ENCODE measurements at regions not wholly inside any gene's neighbourhood (a gene's known extent, or its start where the extent isn't known, plus 50 kb on each side); places are given as distances from the start of the nearest gene placed in this dataset.
"Not testable (repeated sequence)": the region's sequence is repeated elsewhere in the genome, so short reads cannot be mapped to it uniquely, and the experiment has no call there.

- Mint-ChIP-seq H3K36me3 (ENCODE audit: insufficient read depth, unreplicated experiment) (no peaks in the 10 kb centered on the region), H3K4me3 (ENCODE audit: low read depth, unreplicated experiment) (no peak overlapping the region), H3K27me3 (ENCODE audit: unreplicated experiment) (no peaks in the 10 kb centered on the region), H3K9me3 (ENCODE audit: low read depth, unreplicated experiment) (no peaks in the 10 kb centered on the region), H3K4me1 (ENCODE audit: low read depth, unreplicated experiment) (peaks cover 33% of the 10 kb centered on the region), H3K27ac (ENCODE audit: unreplicated experiment) (no peak overlapping the region)
- intact Hi-C loops (cut with micrococcal nuclease; ENCODE audit: unreplicated experiment): loop anchor here (10.0 kb wide), 1 partner anchor 599 kb away; no protein-coding TSS in a partner anchor
- TF ChIP-seq CTCF (IDR thresholded peaks at IDR 0.05; ENCODE audit: unreplicated experiment): no peak
- CTCF ChIA-PET: no interaction called here
- no TSS peak for BruUV-seq (replicated peaks)
- no peak for DNase-seq
Observed at GRCh38 chr4:124933521-124933920, 221.0 kb upstream of the ANKRD50 start.

GRCh38 chr4:124932447-124932846, 219.9 kb upstream of the ANKRD50 start:
- Mint-ChIP-seq H3K27ac (ENCODE audit: unreplicated experiment) (no peak overlapping the region), H3K27me3 (ENCODE audit: unreplicated experiment) (no peaks in the 10 kb centered on the region), H3K4me1 (ENCODE audit: low read depth, unreplicated experiment) (peaks cover 22% of the 10 kb centered on the region), H3K36me3 (ENCODE audit: insufficient read depth, unreplicated experiment) (no peaks in the 10 kb centered on the region), H3K9me3 (ENCODE audit: low read depth, unreplicated experiment) (no peaks in the 10 kb centered on the region), H3K4me3 (ENCODE audit: low read depth, unreplicated experiment) (no peak overlapping the region)
- intact Hi-C loops (cut with micrococcal nuclease; ENCODE audit: unreplicated experiment): loop anchor here (10.0 kb wide), 1 partner anchor 598 kb away; no protein-coding TSS in a partner anchor
- CTCF ChIA-PET: no interaction called here
- no peak for DNase-seq
- no peak for TF ChIP-seq CTCF (IDR thresholded peaks at IDR 0.05; ENCODE audit: unreplicated experiment)
- BruUV-seq (replicated peaks): no TSS peak

GRCh38 chr4:124931050-124931449, 218.5 kb upstream of the ANKRD50 start:
- intact Hi-C loops (cut with micrococcal nuclease; ENCODE audit: unreplicated experiment): loop anchor here (10.0 kb wide), 1 partner anchor 596 kb away; no protein-coding TSS in a partner anchor
- Mint-ChIP-seq H3K9me3 (ENCODE audit: low read depth, unreplicated experiment) (no peaks in the 10 kb centered on the region), H3K27me3 (ENCODE audit: unreplicated experiment) (no peaks in the 10 kb centered on the region), H3K4me3 (ENCODE audit: low read depth, unreplicated experiment) (no peak overlapping the region), H3K4me1 (ENCODE audit: low read depth, unreplicated experiment) (peaks cover 8% of the 10 kb centered on the region), H3K27ac (ENCODE audit: unreplicated experiment) (no peak overlapping the region), H3K36me3 (ENCODE audit: insufficient read depth, unreplicated experiment) (no peaks in the 10 kb centered on the region)
- BruUV-seq (replicated peaks): no TSS peak
- CTCF ChIA-PET: no interaction called here
- no peak for TF ChIP-seq CTCF (IDR thresholded peaks at IDR 0.05; ENCODE audit: unreplicated experiment)
- no peak for DNase-seq

GRCh38 chr4:124922748-124923147, 210.2 kb upstream of the ANKRD50 start:
- BruUV-seq (replicated peaks); H3K27ac Mint-ChIP-seq (ENCODE audit: unreplicated experiment); H3K36me3 Mint-ChIP-seq (ENCODE audit: insufficient read depth, unreplicated experiment); intact Hi-C loops (cut with micrococcal nuclease; ENCODE audit: unreplicated experiment); H3K4me3 Mint-ChIP-seq (ENCODE audit: low read depth, unreplicated experiment); H3K4me1 Mint-ChIP-seq (ENCODE audit: low read depth, unreplicated experiment); H3K9me3 Mint-ChIP-seq (ENCODE audit: low read depth, unreplicated experiment); CTCF ChIA-PET; DNase-seq; H3K27me3 Mint-ChIP-seq (ENCODE audit: unreplicated experiment): not testable (repeated sequence)

- intact Hi-C loops (cut with micrococcal nuclease; ENCODE audit: unreplicated experiment): no loop called here
- CTCF ChIA-PET: no interaction called here
- no peak for TF ChIP-seq CTCF (IDR thresholded peaks at IDR 0.05; ENCODE audit: unreplicated experiment)
- Mint-ChIP-seq H3K36me3 (ENCODE audit: insufficient read depth, unreplicated experiment) (no peaks in the 10 kb centered on the region), H3K9me3 (ENCODE audit: low read depth, unreplicated experiment) (no peaks in the 10 kb centered on the region), H3K4me1 (ENCODE audit: low read depth, unreplicated experiment) (no peaks in the 10 kb centered on the region), H3K27ac (ENCODE audit: unreplicated experiment) (no peak overlapping the region), H3K27me3 (ENCODE audit: unreplicated experiment) (no peaks in the 10 kb centered on the region), H3K4me3 (ENCODE audit: low read depth, unreplicated experiment) (no peak overlapping the region)
- BruUV-seq (replicated peaks): no TSS peak
- DNase-seq: no peak
Observed at GRCh38 chr4:124918559-124919122, 206.1 kb upstream of the ANKRD50 start.

All from Calu3 (cell line).